Astrocyte (in vitro differentiated cells and primary cell): ENCODE measurements at regions not wholly inside any gene's neighbourhood (a gene's known extent, or its start where the extent isn't known, plus 50 kb on each side); places are given as distances from the start of the nearest gene placed in this dataset.

ENCODE experiments used
- EZH2 ChIP-seq: IDR thresholded peaks from 2 replicates; pipeline ENCODE4 v1.6.1; 2012; ENCODE audit warnings: mild to moderate bottlenecking, low read length, inconsistent platforms; ENCODE audit not compliant: insufficient read depth
- TF ChIP-seq, protein P1 (sequence below): IDR thresholded peaks from 2 replicates; pipeline ENCODE4 v1.5.1; 2011; ENCODE audit warnings: low read depth, mild to moderate bottlenecking, inconsistent platforms, low read length, moderate library complexity; ENCODE audit not compliant: insufficient read depth

DNA sequence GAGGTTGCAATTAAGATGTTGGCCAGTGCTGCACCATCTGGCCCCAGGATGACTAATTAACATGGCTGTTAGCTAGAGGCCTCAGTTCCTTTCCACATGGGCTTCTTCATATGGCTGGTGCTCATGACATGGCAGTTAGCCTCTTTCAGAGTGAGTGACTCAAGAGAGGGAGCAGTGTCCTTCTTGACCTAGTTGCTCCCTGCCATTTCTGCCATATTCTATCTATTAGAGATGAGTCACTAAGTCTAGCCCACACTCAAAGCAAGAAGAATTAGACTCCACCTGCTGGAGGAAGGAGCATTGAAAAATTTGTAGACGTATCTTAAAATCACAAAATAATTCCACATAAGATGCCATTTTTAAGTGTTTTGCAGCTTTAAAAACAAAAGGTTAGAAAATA lies 651.2 kb upstream of the CCNG1 start:
- TF ChIP-seq, protein P1, sequence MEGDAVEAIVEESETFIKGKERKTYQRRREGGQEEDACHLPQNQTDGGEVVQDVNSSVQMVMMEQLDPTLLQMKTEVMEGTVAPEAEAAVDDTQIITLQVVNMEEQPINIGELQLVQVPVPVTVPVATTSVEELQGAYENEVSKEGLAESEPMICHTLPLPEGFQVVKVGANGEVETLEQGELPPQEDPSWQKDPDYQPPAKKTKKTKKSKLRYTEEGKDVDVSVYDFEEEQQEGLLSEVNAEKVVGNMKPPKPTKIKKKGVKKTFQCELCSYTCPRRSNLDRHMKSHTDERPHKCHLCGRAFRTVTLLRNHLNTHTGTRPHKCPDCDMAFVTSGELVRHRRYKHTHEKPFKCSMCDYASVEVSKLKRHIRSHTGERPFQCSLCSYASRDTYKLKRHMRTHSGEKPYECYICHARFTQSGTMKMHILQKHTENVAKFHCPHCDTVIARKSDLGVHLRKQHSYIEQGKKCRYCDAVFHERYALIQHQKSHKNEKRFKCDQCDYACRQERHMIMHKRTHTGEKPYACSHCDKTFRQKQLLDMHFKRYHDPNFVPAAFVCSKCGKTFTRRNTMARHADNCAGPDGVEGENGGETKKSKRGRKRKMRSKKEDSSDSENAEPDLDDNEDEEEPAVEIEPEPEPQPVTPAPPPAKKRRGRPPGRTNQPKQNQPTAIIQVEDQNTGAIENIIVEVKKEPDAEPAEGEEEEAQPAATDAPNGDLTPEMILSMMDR, result no peak
- no peak for TF ChIP-seq EZH2
